Testis (tissue), 2 donors: ENCODE measurements at regions not wholly inside any gene's neighbourhood (a gene's known extent, or its start where the extent isn't known, plus 50 kb on each side); places are given as distances from the start of the nearest gene placed in this dataset.

Experiments
- DNase-seq: peaks from one replicate; pipeline ENCODE4 v3.0.0-alpha.2; 2019
- H3K27ac ChIP-seq, 2 donors: fragments of 200-600 bp; sonication (generic); one replicate each; pipeline ENCODE4 v1.5.1; 2019
- H3K27me3 ChIP-seq: fragments of 200-600 bp; sonication (generic); one replicate; pipeline ENCODE4 v1.5.1; 2019
- H3K36me3 ChIP-seq: fragments of 200-600 bp; sonication (generic); one replicate; pipeline ENCODE4 v1.5.1; 2017; ENCODE audit warnings: low read depth; ENCODE audit errors: missing control alignments
- H3K4me1 ChIP-seq: fragments of 200-600 bp; sonication (generic); one replicate; pipeline ENCODE4 v1.5.1; 2019
- H3K4me3 ChIP-seq, 2 donors: fragments of 200-600 bp; sonication (generic); one replicate each; pipeline ENCODE4 v1.5.1; 2017 to 2019
- H3K9me3 ChIP-seq: fragments of 200-600 bp; sonication (generic); one replicate; pipeline ENCODE4 v1.5.1; 2017
- POLR2A ChIP-seq: fragments of 450-650 bp; IDR thresholded peaks from one replicate; pipeline ENCODE4 v1.6.1; 2017; ENCODE audit warnings: antibody characterized with exemption, mild to moderate bottlenecking, moderate library complexity
- WGBS, 2 donors: methylation state at CpG; one replicate each; pipeline ENCODE4 v1.1.5; 2018; 5-methylcytosine and 5-hydroxymethylcytosine counted together
- intact Hi-C: fragments of 100-400 bp; cut with DNase I; formaldehyde crosslinking; loops from one replicate; pipeline ENCODE4 v1.15.1; 2023; ENCODE audit warnings: low total_unique reads
- TF ChIP-seq, protein P1 (sequence below), 3 experiments: fragments of 450-650 bp in 2 of 3; fragments of 200-600 bp in 1 of 3; sonication (generic) in 1 of 3; IDR thresholded peaks; one replicate each; pipeline ENCODE4 v1.5.1; 2016 to 2019; ENCODE audit warnings: antibody characterized with exemption in 3 of 3, mild to moderate bottlenecking in 2 of 3, moderate library complexity in 1 of 3

DNA sequence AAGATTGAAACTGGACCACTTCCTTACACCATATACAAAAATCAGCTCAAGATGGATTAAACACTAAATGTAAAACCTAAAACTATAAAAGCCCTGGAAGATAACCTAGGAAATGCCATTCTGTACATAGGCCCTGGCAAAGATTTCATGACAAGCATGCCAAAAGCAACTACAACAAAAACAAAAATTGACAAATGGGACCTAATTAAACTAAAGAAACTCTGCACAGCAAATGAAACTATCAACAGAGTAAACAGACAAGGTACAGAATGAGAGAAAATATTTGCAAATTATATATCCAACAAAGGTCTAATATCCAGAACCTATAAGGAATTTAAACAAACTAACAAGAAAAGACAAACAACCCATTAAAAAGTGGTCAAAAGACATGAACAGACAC lies 173.1 kb upstream of the CCDC54 start:
- Histone ChIP-seq H3K4me3 (no peak overlapping the region), H3K9me3 (no peaks in the 10 kb centered on the region), H3K27me3 (no peaks in the 10 kb centered on the region), H3K27ac (no peak overlapping the region), H3K4me1 (peaks cover 20% of the 10 kb centered on the region), H3K36me3 (no peaks in the 10 kb centered on the region)
- intact Hi-C loops: no loop called here
- DNase-seq: no peak
- no peak for TF ChIP-seq POLR2A
- TF ChIP-seq, protein P1, sequence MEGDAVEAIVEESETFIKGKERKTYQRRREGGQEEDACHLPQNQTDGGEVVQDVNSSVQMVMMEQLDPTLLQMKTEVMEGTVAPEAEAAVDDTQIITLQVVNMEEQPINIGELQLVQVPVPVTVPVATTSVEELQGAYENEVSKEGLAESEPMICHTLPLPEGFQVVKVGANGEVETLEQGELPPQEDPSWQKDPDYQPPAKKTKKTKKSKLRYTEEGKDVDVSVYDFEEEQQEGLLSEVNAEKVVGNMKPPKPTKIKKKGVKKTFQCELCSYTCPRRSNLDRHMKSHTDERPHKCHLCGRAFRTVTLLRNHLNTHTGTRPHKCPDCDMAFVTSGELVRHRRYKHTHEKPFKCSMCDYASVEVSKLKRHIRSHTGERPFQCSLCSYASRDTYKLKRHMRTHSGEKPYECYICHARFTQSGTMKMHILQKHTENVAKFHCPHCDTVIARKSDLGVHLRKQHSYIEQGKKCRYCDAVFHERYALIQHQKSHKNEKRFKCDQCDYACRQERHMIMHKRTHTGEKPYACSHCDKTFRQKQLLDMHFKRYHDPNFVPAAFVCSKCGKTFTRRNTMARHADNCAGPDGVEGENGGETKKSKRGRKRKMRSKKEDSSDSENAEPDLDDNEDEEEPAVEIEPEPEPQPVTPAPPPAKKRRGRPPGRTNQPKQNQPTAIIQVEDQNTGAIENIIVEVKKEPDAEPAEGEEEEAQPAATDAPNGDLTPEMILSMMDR (IDR thresholded peaks at IDR 0.05): no peak

DNA sequence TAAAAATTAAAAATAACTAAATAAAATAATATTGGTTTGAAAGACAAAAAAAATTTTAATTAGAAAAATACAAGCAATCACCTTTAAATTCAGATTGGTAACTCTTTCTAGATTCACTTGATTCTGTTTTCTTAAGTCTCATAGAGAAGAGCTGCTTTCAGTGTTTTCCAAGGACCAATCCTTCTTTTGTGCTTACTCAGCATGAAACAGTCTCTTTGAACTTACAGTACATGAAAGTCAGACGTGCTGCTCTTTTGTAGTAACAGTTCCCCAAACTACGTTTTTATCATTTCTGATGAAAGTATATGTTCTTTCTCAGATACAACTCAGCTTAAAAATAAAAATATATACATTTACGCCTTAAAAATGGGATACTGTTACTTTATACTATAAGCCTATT lies 171.9 kb upstream of the CCDC54 start:
- no peak for TF ChIP-seq POLR2A
- TF ChIP-seq, protein P1 (IDR thresholded peaks at IDR 0.05): no peak
- peaks cover 32% of the 10 kb centered on the region for H3K4me1 ChIP-seq

GRCh38 chr3:107206141-107206540 lies 171.1 kb upstream of the CCDC54 start:
- 61 to 70% methylated on average over 1 of the region's 1 CpG for WGBS, 2 donors
- H3K27ac ChIP-seq: peak overlapping the region in 1 of 2 donors; percentile 92
- no peaks in the 10 kb centered on the region for H3K9me3 ChIP-seq
- TF ChIP-seq, protein P1 (IDR thresholded peaks at IDR 0.05): peak; percentile 50 to 58 (median 53)
- no peak for TF ChIP-seq POLR2A
- H3K27me3 ChIP-seq: no peaks in the 10 kb centered on the region
- no peaks in the 10 kb centered on the region for H3K36me3 ChIP-seq
- DNase-seq: no peak
- H3K4me1 ChIP-seq: peaks cover 32% of the 10 kb centered on the region
- no peak overlapping the region for H3K4me3 ChIP-seq
- intact Hi-C loops: no loop called here

More for the DNA sequence above, 171.9 kb upstream of the CCDC54 start:
- H3K9me3 ChIP-seq: no peaks in the 10 kb centered on the region
- no peaks in the 10 kb centered on the region for H3K27me3 ChIP-seq
- H3K27ac ChIP-seq: peak overlapping the region in 1 of 2 donors; percentile 32
- H3K4me3 ChIP-seq: no peak overlapping the region
- intact Hi-C loops: no loop called here
- whole genome bisulfite sequencing, 2 donors: 47 to 51% methylated on average over 3 of the region's 3 CpGs
- H3K36me3 ChIP-seq: no peaks in the 10 kb centered on the region
- DNase-seq: no peak

DNA sequence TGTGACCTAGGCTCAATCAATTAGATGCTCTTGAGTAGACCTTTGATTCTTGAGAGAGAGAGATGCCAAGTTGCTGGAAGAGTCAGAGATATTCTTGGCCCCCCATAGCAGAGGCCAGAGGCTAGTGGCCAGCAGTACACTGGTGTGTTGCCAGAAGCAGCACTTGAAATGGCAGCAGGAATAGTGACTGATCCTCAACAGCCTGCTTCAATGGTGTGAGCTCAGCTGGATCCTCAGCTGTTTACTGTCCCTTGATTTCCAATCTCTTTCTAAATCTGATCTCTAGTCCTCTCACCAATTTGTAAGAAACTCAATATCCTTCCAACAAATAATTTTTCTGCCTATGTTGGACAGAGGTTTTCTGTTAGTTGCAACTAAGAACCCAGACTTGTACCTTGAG lies 170.3 kb upstream of the CCDC54 start:
- Histone ChIP-seq H3K4me3 (no peak overlapping the region), H3K9me3 (no peaks in the 10 kb centered on the region), H3K27me3 (no peaks in the 10 kb centered on the region), H3K27ac (peak overlapping the region; percentile 81 to 92), H3K4me1 (peaks cover 32% of the 10 kb centered on the region), H3K36me3 (no peaks in the 10 kb centered on the region)
- intact Hi-C loops: no loop called here
- DNase-seq: no peak
- TF ChIP-seq POLR2A: no peak
- TF ChIP-seq, protein P1 (IDR thresholded peaks at IDR 0.05): no peak

- TF ChIP-seq POLR2A: no peak
- TF ChIP-seq, protein P1 (IDR thresholded peaks at IDR 0.05): no peak
- H3K4me3 ChIP-seq: no peak overlapping the region
- no peaks in the 10 kb centered on the region for H3K36me3 ChIP-seq
- H3K9me3 ChIP-seq: no peaks in the 10 kb centered on the region
- DNase-seq: peak; percentile 77
- no peaks in the 10 kb centered on the region for H3K27me3 ChIP-seq
- H3K4me1 ChIP-seq: peaks cover 41% of the 10 kb centered on the region
- H3K27ac ChIP-seq: peak overlapping the region; percentile 81 to 92
- intact Hi-C loops: no loop called here
Measured at GRCh38 chr3:107208100-107208499, 169.1 kb upstream of the CCDC54 start.
